PC-3 (cell line): ENCODE measurements at regions not wholly inside any gene's neighbourhood (a gene's known extent, or its start where the extent isn't known, plus 50 kb on each side); places are given as distances from the start of the nearest gene placed in this dataset.

Experiments
- ATAC-seq: fragments of 200-7000 bp; cut with Tn5 transposase; 2 replicates; pipeline ENCODE4 v1.9.1; 2020; ENCODE audit warnings: mild to moderate bottlenecking, moderate library complexity
- BruUV-seq: library from RNA; stranded (reverse); fragments of 400-500 nt; replicated peaks from 2 replicates; lab custom pipeline; 2021; lab: Mats Ljungman, UMichigan
- CTCF ChIA-PET: fragments of 300-600 bp; sonication (Branson Sonifier 250); formaldehyde crosslinking; loops from one replicate; lab custom pipeline; 2022; ENCODE audit warnings: antibody characterized with exemption; lab: Charles Lee
- POLR2A ChIA-PET: fragments of 300-600 bp; sonication (Branson Sonifier 250); formaldehyde crosslinking; loops from one replicate; lab custom pipeline; 2022; ENCODE audit warnings: antibody characterized with exemption; ENCODE audit not compliant: unreplicated experiment; lab: Charles Lee
- DNase-seq: peaks from one replicate; pipeline ENCODE4 v3.0.0-alpha.2; 2015
- H2AFZ ChIP-seq: fragments of 300-600 bp; sonication (generic); 2 replicates; pipeline ENCODE4 v1.6.0; 2016; ENCODE audit warnings: antibody characterized with exemption, low read length
- H3F3A ChIP-seq: fragments of 300-600 bp; sonication (generic); one replicate; pipeline ENCODE4 v1.6.0; 2017; ENCODE audit warnings: antibody characterized with exemption, low read length, control low read depth, mild to moderate bottlenecking; ENCODE audit not compliant: unreplicated experiment
- H3K27ac ChIP-seq: fragments of 300-600 bp; sonication (generic); 2 replicates; pipeline ENCODE4 v1.5.1; 2016; ENCODE audit warnings: mild to moderate bottlenecking, low read length
- H3K27me3 ChIP-seq: fragments of 300-600 bp; sonication (generic); 2 replicates; pipeline ENCODE4 v1.6.1; 2016; ENCODE audit warnings: low read length, mixed read lengths
- H3K36me3 ChIP-seq: fragments of 300-600 bp; sonication (generic); 2 replicates; pipeline ENCODE4 v1.6.1; 2016; ENCODE audit warnings: low read depth, mixed run types, low read length, mixed read lengths
- H3K4me1 ChIP-seq: fragments of 300-600 bp; sonication (generic); 2 replicates; pipeline ENCODE4 v1.5.1; 2016; ENCODE audit warnings: low read length; ENCODE audit not compliant: insufficient read depth
- H3K4me2 ChIP-seq: fragments of 300-600 bp; sonication (generic); 2 replicates; pipeline ENCODE4 v1.6.0; 2016; ENCODE audit warnings: low read length
- H3K4me3 ChIP-seq: fragments of 300-600 bp; sonication (generic); 2 replicates; pipeline ENCODE4 v1.5.1; 2016; ENCODE audit warnings: mild to moderate bottlenecking, low read length, mixed read lengths
- H3K79me2 ChIP-seq: fragments of 300-600 bp; sonication (generic); 2 replicates; pipeline ENCODE4 v1.6.1; 2017; ENCODE audit warnings: low read length, mixed read lengths
- H3K9ac ChIP-seq: fragments of 300-600 bp; sonication (generic); 2 replicates; pipeline ENCODE4 v1.6.0; 2016; ENCODE audit warnings: mild to moderate bottlenecking, low read length
- H3K9me2 ChIP-seq: fragments of 300-600 bp; sonication (generic); replicated peaks from 2 replicates; pipeline ENCODE4 v1.6.1; 2016; ENCODE audit warnings: mixed run types, low read length, mixed read lengths
- H3K9me3 ChIP-seq: fragments of 300-600 bp; sonication (generic); 2 replicates; pipeline ENCODE4 v1.6.1; 2016; ENCODE audit warnings: low read length, mixed read lengths
- H4K20me1 ChIP-seq: fragments of 300-600 bp; sonication (generic); 2 replicates; pipeline ENCODE4 v1.6.1; 2016; ENCODE audit warnings: low read length, mixed read lengths
- EZH2 ChIP-seq: fragments of 300-600 bp; sonication (generic); IDR thresholded peaks from one replicate; pipeline ENCODE4 v1.6.1; 2017; ENCODE audit warnings: antibody characterized with exemption, mild to moderate bottlenecking, low read length; ENCODE audit not compliant: unreplicated experiment
- EZH2phosphoT487 ChIP-seq: fragments of 300-600 bp; sonication (generic); IDR thresholded peaks from 2 replicates; pipeline ENCODE4 v1.6.1; 2018; ENCODE audit warnings: mild to moderate bottlenecking, antibody characterized with exemption, low read length, borderline replicate concordance
- intact Hi-C: fragments of 100-400 bp; cut with micrococcal nuclease; formaldehyde crosslinking; loops from 2 replicates; pipeline ENCODE4 v1.9.0; 2023
- TF ChIP-seq, protein P1 (sequence below): fragments of 300-600 bp; sonication (generic); conservative IDR thresholded peaks from 2 replicates; pipeline ENCODE4 v1.5.1; 2017; ENCODE audit warnings: antibody characterized with exemption, low read depth, mild to moderate bottlenecking, low read length

DNA sequence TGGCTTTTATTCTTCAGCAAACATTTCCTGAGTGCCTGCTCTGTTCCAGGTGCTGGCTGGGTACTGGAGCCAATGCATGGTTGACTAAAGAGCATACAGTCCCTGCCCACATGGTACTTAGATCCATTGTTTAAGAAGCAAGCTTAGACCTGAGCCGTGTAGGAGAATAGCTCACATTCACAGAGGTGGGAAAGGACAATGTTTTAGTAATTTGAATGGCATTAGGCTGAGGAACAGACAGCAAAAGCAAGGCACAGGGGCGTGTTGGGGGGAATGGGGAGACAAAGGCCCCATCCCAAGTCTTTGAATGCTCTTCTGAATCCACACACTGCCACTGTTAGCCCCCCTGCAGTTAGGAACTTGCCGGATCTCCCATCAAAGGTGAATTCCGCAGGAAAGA lies 388.2 kb upstream of the RGMA start:
- Histone ChIP-seq H3K9me2 (no peaks in the 10 kb centered on the region), H3K9ac (no peak overlapping the region), H3K9me3 (no peaks in the 10 kb centered on the region), H2AFZ (no peak overlapping the region), H3K27me3 (no peaks in the 10 kb centered on the region; the same call in none of the 2 replicates), H3K4me1 (no peaks in the 10 kb centered on the region), H4K20me1 (no peaks in the 10 kb centered on the region), H3K79me2 (no peaks in the 10 kb centered on the region), H3K27ac (no peak overlapping the region), H3K36me3 (no peaks in the 10 kb centered on the region), H3K4me2 (no peak overlapping the region), H3F3A (no peaks in the 10 kb centered on the region), H3K4me3 (no peak overlapping the region)
- ATAC-seq, result no peak
- BruUV-seq, result no TSS peak
- ChIA-PET POLR2A (no interaction called here), CTCF (no interaction called here)
- TF ChIP-seq EZH2 (no peak), EZH2phosphoT487 (no peak)
- TF ChIP-seq, protein P1, sequence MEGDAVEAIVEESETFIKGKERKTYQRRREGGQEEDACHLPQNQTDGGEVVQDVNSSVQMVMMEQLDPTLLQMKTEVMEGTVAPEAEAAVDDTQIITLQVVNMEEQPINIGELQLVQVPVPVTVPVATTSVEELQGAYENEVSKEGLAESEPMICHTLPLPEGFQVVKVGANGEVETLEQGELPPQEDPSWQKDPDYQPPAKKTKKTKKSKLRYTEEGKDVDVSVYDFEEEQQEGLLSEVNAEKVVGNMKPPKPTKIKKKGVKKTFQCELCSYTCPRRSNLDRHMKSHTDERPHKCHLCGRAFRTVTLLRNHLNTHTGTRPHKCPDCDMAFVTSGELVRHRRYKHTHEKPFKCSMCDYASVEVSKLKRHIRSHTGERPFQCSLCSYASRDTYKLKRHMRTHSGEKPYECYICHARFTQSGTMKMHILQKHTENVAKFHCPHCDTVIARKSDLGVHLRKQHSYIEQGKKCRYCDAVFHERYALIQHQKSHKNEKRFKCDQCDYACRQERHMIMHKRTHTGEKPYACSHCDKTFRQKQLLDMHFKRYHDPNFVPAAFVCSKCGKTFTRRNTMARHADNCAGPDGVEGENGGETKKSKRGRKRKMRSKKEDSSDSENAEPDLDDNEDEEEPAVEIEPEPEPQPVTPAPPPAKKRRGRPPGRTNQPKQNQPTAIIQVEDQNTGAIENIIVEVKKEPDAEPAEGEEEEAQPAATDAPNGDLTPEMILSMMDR, result no peak
- intact Hi-C loops, result no loop called here
- DNase-seq, result no peak

DNA sequence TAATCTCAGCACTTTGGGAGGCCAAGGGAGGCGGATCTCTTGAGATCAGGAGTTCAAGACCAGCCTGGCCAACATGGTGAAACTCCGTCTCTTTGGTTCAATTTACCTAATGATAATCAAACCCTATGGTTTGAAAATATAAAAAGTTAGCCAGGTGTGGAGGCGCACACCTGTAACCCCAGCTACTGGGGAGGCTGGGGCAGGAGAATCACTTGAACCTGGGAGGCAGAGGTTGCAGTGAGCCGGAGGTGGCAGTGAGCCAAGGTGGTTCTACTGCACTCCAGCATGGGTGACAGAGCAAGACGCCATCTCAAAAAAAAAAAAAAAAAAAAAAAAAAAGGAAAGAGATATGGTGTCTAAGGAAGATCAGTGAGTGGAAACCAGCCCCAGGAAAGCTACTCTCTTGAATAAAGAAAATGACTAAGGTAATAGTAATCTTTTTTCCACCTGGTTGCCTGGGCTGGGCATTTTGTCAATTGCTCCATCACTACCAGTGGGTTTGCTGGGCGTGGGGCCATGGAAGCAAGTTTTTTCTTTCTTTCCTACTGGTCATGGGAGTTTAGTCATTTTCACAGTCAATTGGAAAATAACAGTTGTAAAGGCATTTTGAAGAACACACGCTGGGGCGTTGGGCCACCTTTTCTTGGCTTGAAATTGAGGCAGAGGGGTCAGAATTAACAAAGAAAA lies 387.6 kb upstream of the RGMA start:
- Histone ChIP-seq H3K27ac (no peak overlapping the region), H3K4me3 (no peak overlapping the region), H3K4me2 (no peak overlapping the region)

DNA sequence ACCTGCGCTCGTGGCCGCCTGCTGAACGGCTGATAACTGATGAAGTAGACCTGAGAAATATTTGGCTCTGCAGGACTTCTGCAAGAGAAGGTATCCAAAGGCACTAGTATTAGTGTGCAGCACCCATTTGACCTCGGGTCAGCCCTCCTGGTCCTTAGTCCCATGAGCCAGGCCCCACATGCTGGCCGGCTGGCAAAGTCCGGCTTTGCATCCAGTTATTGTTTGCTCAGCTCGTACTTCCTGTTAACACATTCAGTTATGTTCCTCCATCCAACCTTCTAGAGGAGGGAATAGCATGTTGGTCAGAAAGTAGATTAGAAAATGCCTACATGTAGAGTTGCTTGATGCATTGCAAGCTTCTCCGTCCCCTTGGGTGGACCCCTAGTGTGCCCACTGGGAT lies 385.7 kb upstream of the RGMA start:
- H3K79me2 ChIP-seq, result no peaks in the 10 kb centered on the region
- no peak overlapping the region for H3K4me2 ChIP-seq
- H2AFZ ChIP-seq, result no peak overlapping the region
- H3K9me2 ChIP-seq, result no peaks in the 10 kb centered on the region
- DNase-seq, result no peak
- H3K36me3 ChIP-seq, result no peaks in the 10 kb centered on the region
- no peak overlapping the region for H3K9ac ChIP-seq
- POLR2A ChIA-PET, result no interaction called here
- H3K27ac ChIP-seq, result no peak overlapping the region
- no peak overlapping the region for H3K4me3 ChIP-seq
- no TSS peak for BruUV-seq
- TF ChIP-seq EZH2phosphoT487 (no peak), EZH2 (no peak)
- TF ChIP-seq, protein P1, result no peak
- ATAC-seq, result no peak
- peaks cover 7% of the 10 kb centered on the region for H3K27me3 ChIP-seq
- no peaks in the 10 kb centered on the region for H3F3A ChIP-seq
- H4K20me1 ChIP-seq, result no peaks in the 10 kb centered on the region
- H3K4me1 ChIP-seq, result no peaks in the 10 kb centered on the region
- no peaks in the 10 kb centered on the region for H3K9me3 ChIP-seq
- CTCF ChIA-PET, result no interaction called here
- intact Hi-C loops, result no loop called here

More for the DNA sequence above, 387.6 kb upstream of the RGMA start:
- Histone ChIP-seq H3F3A (no peaks in the 10 kb centered on the region), H3K4me1 (no peaks in the 10 kb centered on the region), H4K20me1 (no peaks in the 10 kb centered on the region), H2AFZ (no peak overlapping the region), H3K9ac (no peak overlapping the region), H3K79me2 (no peaks in the 10 kb centered on the region), H3K9me3 (no peaks in the 10 kb centered on the region), H3K9me2 (no peaks in the 10 kb centered on the region), H3K27me3 (peaks cover 2% of the 10 kb centered on the region), H3K36me3 (no peaks in the 10 kb centered on the region)
- ATAC-seq (no peak), DNase-seq (no peak)
- TF ChIP-seq EZH2phosphoT487, result no peak
- TF ChIP-seq, protein P1, result no peak
- no peak for TF ChIP-seq EZH2
- BruUV-seq, result no TSS peak
- intact Hi-C loops, result no loop called here
- ChIA-PET CTCF (no interaction called here), POLR2A (no interaction called here)
